GM19351 (cell line): ENCODE measurements at regions not wholly inside any gene's neighbourhood (a gene's known extent, or its start where the extent isn't known, plus 50 kb on each side); places are given as distances from the start of the nearest gene placed in this dataset.

ENCODE experiments used
- ATAC-seq: cut with Tn5 transposase; IDR thresholded peaks from one replicate; pipeline ENCODE4 v1.9.1; 2021; ENCODE audit warnings: mild to moderate bottlenecking, moderate library complexity; ENCODE audit not compliant: unreplicated experiment

- ATAC-seq = no peak
Observed at GRCh38 chr1:218850367-218850766, 323.3 kb upstream of the LYPLAL1 start.

- ATAC-seq = no peak
Observed at GRCh38 chr1:218851586-218851985, 322.1 kb upstream of the LYPLAL1 start.

GRCh38 chr1:218852527-218852926 is 321.2 kb upstream of the LYPLAL1 start:
- no peak for ATAC-seq

GRCh38 chr1:218863987-218864386 is 309.7 kb upstream of the LYPLAL1 start:
- ATAC-seq = no peak

- no peak for ATAC-seq
Observed at GRCh38 chr1:218865591-218865990, 308.1 kb upstream of the LYPLAL1 start.

GRCh38 chr1:218866507-218866906 is 307.2 kb upstream of the LYPLAL1 start:
- ATAC-seq = no peak

GRCh38 chr1:218867066-218867465 is 306.6 kb upstream of the LYPLAL1 start:
- no peak for ATAC-seq

- no peak for ATAC-seq
Observed at GRCh38 chr1:218867941-218868626, 305.6 kb upstream of the LYPLAL1 start.

GRCh38 chr1:218869276-218869675 is 304.4 kb upstream of the LYPLAL1 start:
- ATAC-seq = no peak

GRCh38 chr1:218872026-218872425 is 301.7 kb upstream of the LYPLAL1 start:
- no peak for ATAC-seq

GRCh38 chr1:218872928-218873327 is 300.8 kb upstream of the LYPLAL1 start:
- no peak for ATAC-seq

- ATAC-seq = no peak
Observed at GRCh38 chr1:218874313-218874712, 299.4 kb upstream of the LYPLAL1 start.

GRCh38 chr1:218874801-218875400 is 298.8 kb upstream of the LYPLAL1 start:
- no peak for ATAC-seq

GRCh38 chr1:218878369-218878768 is 295.3 kb upstream of the LYPLAL1 start:
- ATAC-seq = no peak

GRCh38 chr1:218880484-218881060 is 293.1 kb upstream of the LYPLAL1 start:
- no peak for ATAC-seq

GRCh38 chr1:218882454-218882853 is 291.2 kb upstream of the LYPLAL1 start:
- no peak for ATAC-seq

- ATAC-seq = no peak
Observed at GRCh38 chr1:218886101-218886871, 287.4 kb upstream of the LYPLAL1 start.

GRCh38 chr1:218887141-218887925 is 286.3 kb upstream of the LYPLAL1 start:
- no peak for ATAC-seq

GRCh38 chr1:218890451-218890850 is 283.2 kb upstream of the LYPLAL1 start:
- ATAC-seq = no peak

- no peak for ATAC-seq
Observed at GRCh38 chr1:218891577-218891976, 282.1 kb upstream of the LYPLAL1 start.

- no peak for ATAC-seq
Observed at GRCh38 chr1:218895064-218895587, 278.6 kb upstream of the LYPLAL1 start.
